ENCODE measurements at regions not wholly inside any gene's neighbourhood (a gene's known extent, or its start where the extent isn't known, plus 50 kb on each side); places are given as distances from the start of the nearest gene placed in this dataset.
"Not testable (repeated sequence)": the region's sequence is repeated elsewhere in the genome, so short reads cannot be mapped to it uniquely, and the experiment has no call there.

GRCh38 chr14:101255765-101256125, 305.6 kb upstream of the DIO3 start:
- FAIRE-seq = no peak
- no peak for DNase-seq (ENCODE audit: low spot score)

DNA sequence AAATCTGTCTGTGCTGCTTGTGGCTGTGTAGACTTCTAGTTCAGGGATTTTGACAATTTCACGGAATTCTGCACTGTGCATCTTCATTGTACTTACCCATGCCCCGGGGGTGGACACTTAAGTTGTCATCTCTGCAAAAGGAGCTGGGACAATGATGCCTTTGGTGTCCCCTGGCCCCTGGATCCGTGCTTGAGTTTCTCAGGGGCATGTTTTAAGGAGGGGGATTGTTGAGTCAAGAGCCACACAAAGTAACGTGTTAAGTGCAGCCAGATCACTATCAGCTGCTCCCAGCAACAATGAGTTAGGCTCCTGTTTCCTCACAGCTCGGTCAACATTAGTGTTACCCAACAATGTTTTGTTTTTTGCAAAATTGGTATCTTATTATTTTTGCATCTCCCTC, 305.0 kb upstream of the DIO3 start:
- FAIRE-seq = no peak
- DNase-seq (ENCODE audit: low spot score) = no peak

DNA sequence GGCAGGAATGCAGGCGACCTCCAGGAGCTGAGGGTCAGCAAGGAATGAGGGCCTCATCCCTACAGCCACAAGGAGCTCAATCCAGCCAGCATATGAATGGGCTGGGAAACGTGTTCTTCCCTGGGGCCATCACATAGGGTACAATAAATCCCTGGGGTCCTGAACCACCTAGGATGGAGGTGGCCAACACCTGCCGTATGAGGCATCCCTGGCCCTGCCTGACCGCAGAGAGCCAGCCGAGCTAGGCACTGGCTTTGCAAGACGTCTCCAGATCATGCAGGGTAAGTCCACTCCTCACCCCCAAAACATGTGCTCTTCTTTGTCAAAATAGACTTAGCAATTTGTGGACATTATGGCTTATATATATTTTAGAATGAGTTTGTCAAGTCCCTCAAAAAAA, 303.7 kb upstream of the DIO3 start:
- no peak for FAIRE-seq

DNA sequence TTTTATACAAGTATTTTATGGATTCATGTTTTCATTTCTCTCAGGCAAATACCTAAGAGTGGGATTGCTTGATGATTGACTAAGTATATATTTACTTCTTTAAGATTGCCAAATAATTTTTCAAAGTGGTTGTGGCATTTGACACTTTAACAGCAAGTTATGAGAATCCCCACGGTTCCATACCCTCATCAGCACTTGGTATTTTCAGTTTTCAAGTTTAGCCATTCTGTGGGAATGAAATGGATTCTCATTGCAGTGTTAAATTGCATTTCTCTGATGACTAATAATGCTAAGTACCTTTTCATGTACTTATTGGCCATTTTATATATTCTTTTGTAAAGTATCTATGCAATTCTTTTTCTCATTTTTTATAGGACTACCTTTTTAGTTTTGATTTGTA, 301.5 kb upstream of the DIO3 start:
- FAIRE-seq = no peak
- DNase-seq (ENCODE audit: low spot score) = no peak

More for the DNA sequence above, 303.7 kb upstream of the DIO3 start:
- no peak for DNase-seq (ENCODE audit: low spot score)

DNA sequence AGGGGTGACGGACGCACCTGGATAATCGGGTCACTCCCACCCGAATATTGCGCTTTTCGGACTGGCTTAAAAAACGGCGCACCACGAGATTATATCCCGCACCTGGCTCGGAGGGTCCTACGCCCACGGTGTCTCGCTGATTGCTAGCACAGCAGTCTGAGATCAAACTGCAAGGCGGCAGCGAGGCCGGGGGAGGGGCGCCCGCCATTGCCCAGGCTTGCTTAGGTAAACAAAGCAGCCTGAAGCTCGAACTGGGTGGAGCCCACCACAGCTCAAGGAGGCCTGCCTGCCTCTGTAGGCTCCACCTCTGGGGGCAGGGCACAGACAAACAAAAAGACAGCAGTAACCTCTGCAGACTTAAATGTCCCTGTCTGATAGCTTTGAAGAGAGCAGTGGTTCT, 294.9 kb upstream of the DIO3 start:
- not testable (repeated sequence) for DNase-seq (ENCODE audit: low spot score)

GRCh38 chr14:101273091-101273490, 288.2 kb upstream of the DIO3 start:
- FAIRE-seq (no peak), DNase-seq (ENCODE audit: low spot score) (no peak)

More for the DNA sequence above, 294.9 kb upstream of the DIO3 start:
- FAIRE-seq = not testable (repeated sequence)

DNA sequence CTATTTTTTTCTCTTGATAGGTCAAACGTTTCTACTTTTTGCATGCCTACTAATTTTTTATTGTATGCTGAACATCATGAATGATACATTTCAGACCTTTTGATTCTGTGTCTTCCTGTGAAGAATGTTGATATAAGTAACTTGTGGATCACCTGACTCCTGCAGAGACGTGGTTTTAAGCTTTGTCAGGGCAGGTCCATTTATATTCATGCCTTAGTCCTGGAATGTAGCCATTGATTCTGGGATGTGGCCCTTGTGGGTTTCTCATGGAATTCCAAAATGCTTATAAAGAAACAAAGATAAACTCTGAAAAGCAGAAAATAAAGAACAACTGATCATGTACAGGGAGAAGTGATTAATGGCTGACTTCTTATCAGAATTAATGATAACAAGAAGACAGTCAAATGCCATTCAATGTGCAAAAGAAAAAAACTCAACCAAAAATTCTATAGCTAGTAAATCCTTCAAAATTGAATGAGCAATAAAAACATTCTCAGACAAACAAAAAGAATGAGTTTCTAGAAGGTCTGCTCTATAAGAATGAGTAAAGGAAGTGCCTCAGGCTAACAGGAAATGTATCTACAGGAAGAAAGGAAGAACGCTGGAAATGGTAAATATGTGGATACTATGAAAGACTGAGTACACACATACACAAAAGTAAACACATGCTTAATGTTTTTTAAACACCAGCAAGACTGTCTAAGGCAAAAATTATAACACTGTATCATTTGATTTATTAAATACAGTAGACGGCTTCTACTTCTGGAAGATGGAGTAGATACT, 284.8 kb upstream of the DIO3 start:
- FAIRE-seq = no peak

DNA sequence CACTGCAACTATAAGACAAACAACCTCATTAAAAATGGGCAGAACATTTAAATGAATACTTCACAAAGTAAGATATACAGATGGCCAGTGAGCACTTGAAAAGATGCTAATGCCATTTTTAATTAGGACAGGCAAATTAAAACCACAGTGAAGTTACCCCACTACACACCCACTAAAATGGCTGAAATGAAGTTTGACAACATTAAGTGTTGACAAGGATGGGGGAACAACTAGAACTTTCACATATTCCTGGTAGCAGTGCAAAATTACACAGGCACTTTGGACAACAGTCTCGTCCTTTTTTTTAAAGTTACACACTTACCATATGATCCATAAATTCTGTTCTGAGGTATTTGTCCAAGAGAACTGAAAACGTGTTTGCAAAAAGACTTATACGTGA, 278.9 kb upstream of the DIO3 start:
- FAIRE-seq = no peak
- no peak for DNase-seq (ENCODE audit: low spot score)

More for the DNA sequence above, 284.8 kb upstream of the DIO3 start:
- no peak for DNase-seq (ENCODE audit: low spot score)

GRCh38 chr14:101284711-101285110, 276.6 kb upstream of the DIO3 start:
- no peak for DNase-seq (ENCODE audit: low spot score)
- FAIRE-seq = no peak

GRCh38 chr14:101286271-101287018, 274.9 kb upstream of the DIO3 start:
- DNase-seq (ENCODE audit: low spot score) (no peak), FAIRE-seq (no peak)

DNA sequence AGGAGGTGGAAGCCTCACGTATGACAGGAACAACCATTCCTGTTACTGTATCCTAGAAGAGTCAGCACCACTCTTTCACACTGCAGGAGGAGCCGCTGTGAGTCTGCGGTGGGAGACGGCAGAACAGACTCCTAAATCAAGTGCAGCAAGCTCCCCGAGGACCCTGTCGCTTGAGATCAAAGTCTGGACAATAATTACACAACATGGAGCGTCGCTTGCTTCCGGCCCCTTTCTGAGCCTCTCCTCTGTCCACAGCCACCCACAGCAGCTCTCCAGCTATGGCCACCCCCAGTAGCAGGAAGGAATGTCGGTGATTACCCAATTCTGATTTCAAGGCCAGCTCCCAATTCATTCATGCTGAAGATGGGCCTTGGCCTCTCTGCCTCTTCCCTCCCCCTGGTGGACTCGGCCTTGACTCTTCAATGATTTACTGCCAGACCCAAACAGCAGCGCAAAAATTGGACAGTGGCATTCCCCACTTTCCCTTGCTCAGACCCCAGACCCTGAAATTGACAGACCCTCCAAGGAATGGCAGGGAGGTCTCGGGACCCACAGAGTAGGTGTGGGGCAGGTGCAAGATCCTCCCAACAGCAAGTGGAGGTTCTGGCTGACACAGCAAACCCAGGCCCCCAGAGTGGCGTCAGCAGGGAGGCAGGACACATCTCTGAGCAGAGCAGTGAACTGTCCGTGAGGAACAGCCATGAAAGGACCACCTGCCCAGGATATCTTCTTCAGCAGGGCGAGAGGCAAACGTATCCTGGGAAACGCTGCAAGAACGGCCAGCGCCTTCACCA, 272.7 kb upstream of the DIO3 start:
- FAIRE-seq = no peak
- no peak for DNase-seq (ENCODE audit: low spot score)

- no peak for DNase-seq (ENCODE audit: low spot score)
- no peak for FAIRE-seq
These were observed 272.0 kb upstream of the DIO3 start for GRCh38 chr14:101289230-101289690.

- DNase-seq (ENCODE audit: low spot score) (no peak), FAIRE-seq (no peak)
These were observed 271.4 kb upstream of the DIO3 start for GRCh38 chr14:101289911-101290310.

- DNase-seq (ENCODE audit: low spot score) (no peak), FAIRE-seq (no peak)
These were observed 270.7 kb upstream of the DIO3 start for GRCh38 chr14:101290611-101291010.

DNA sequence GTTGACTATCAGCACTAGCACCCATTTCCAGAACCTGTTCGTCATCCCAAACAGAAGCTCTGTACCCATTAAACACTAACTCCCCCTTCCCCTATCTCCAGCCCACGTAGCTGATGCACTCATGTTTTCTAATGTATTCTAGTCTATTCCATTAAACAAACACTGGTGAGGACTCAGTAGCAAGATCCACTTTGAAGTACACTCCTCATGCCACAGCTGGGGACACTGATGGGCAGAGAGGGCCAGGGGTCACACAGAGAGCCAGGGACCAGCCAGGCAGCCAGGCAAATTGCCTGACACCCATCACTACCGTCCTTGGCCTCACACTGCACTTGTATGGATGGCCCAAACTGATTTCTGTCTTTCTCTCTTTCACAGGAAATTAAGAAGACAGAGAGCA, 269.9 kb upstream of the DIO3 start:
- no peak for FAIRE-seq
- no peak for DNase-seq (ENCODE audit: low spot score)

DNA sequence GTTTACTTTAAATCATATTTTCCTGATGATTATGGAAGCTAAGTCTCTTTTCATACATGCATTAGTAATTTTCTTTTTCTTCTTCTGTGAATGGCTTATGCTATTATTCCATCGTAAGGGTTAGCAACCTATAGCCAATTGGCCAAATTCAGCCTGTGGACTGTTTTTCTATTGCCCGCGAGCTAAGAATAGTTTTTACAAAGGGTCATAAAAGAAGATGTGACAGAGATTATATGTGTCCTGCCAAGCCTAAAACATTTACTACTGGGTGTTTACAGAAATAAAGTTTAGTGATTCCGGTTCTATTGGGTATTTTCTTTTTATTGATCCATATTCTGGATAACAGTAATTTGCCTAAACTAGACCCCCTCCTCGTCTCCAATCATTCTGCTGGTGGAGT, 268.8 kb upstream of the DIO3 start:
- DNase-seq (ENCODE audit: low spot score) (no peak), FAIRE-seq (no peak)

DNA sequence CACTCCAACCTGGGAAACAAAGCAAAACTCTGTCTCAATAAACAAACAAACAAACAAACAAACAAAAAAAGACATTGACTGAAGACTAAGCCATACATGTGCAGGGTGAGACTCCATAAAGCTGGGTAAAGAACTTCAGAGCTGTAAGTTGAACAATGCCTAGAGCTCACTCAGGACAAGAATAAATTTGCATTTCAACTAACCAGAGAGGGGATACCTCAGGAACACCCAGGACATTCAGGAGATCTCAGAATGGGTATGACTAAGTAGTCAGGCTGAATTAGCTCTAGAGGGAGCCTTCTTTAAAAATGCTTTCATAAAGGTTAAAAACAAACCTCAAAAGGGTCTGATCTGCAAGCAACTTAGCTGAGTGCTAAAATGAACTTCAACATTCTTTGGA, 267.7 kb upstream of the DIO3 start:
- FAIRE-seq = no peak
- DNase-seq (ENCODE audit: low spot score) = no peak

DNA sequence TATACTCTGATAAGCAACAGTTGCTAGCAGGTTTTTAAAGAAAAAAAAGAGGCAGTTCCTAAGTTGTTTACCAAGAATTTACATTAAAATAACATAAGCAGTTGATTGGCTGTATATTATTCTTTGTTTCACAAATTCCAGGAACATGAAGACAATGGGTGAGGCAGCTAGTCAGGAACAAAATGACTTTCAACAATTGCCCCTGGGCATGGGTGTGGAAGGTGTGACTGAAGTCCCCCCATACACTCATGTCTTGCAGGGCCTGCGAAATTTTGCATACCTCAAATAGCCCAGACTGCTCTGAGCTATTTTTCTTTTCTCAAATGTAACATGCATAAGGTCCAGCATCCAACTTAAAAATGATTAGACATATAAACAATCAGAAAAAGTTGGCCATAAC, 267.2 kb upstream of the DIO3 start:
- DNase-seq (ENCODE audit: low spot score) (no peak), FAIRE-seq (no peak)

GRCh38 chr14:101299781-101300180, 261.5 kb upstream of the DIO3 start:
- not testable (repeated sequence) for DNase-seq (ENCODE audit: low spot score); FAIRE-seq

- FAIRE-seq = no peak
These were observed 260.3 kb upstream of the DIO3 start for GRCh38 chr14:101301011-101301410.

DNA sequence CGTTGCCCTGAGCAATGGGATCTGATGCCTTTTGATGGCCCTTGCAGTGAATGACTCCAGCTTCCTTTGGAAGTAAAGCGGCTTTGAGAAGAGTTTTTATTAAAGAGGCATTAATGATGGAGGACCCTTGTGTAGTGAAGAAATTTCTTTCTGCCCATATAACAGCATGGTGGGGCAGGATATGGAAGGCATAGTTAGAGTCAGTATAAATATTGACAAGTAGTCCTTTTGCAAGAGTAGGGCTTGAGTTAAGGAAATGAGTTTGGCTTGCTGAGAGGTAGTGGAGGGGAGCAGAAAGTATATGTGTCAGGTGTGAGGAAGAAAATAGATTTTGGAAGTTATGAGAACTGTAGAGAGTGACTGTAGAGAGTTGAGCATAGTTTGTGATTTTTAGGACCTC, 254.1 kb upstream of the DIO3 start:
- not testable (repeated sequence) for DNase-seq (ENCODE audit: low spot score); FAIRE-seq

More at GRCh38 chr14:101301011-101301410, 260.3 kb upstream of the DIO3 start:
- no peak for DNase-seq (ENCODE audit: low spot score)

DNA sequence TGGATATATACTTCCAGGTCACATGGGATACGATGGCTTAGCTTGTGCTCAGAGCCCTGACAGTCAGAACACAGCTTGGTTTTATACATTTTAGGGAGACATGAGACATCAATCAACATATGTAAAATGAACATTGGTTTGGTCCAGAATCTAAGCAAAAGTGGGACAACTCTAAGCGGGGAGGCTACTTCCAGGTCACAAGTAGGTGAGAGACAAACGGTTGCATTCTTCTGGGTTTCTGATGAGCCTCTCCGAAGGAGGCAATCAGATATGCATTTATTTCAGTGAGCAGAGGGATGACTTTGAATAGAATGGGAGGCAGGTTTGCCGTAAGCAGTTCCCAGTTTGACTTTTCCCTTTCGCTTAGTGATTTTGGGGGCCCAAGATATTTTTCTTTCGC, 250.1 kb upstream of the DIO3 start:
- FAIRE-seq; DNase-seq (ENCODE audit: low spot score): not testable (repeated sequence)
